T-helper 1 cell treated with Interleukin-12 subunit alpha and Interleukin-12 subunit beta and Interleukin-4 antibody, amounts not matched to agents 30 ng/mL and 1 ng/mL, for 36 hours (primary cell): ENCODE measurements at regions not wholly inside any gene's neighbourhood (a gene's known extent, or its start where the extent isn't known, plus 50 kb on each side); places are given as distances from the start of the nearest gene placed in this dataset.

Experiments used
- intact Hi-C: fragments of 100-400 bp; cut with micrococcal nuclease; formaldehyde crosslinking; loops from one replicate; pipeline ENCODE4 v1.15.1; 2024

GRCh38 chr6:143595251-143596036, 82.3 kb upstream of the PHACTR2 start:
- intact Hi-C loops = loop anchor here (5.0 kb wide), 1 partner anchor 247 kb away; the partner anchor contains the start of gene LTV1

- intact Hi-C loops = loop anchor here (5.0 kb wide), 1 partner anchor 248 kb away; the partner anchor contains the start of gene LTV1
Measured at GRCh38 chr6:143594647-143595046, 83.1 kb upstream of the PHACTR2 start.

DNA sequence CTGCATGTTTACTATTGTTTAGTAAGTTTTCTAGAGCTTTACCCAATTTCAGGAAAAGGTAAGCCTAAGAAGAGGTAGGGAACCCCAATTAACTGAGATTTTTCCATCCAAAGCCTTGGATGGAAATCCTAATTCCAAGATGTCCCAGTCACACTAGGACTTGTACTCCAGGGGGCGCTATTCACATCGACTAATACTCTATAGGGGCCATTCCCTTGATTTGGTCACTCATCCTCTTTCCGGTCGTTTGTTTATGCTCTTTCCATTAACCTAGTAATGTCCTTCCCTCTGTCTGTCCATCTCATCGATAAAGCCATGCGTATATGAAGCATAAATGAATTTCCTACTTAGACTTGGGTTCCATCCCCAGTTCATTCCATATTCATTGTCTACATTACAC, 80.8 kb upstream of the FUCA2 start:
- intact Hi-C loops = no loop called here

DNA sequence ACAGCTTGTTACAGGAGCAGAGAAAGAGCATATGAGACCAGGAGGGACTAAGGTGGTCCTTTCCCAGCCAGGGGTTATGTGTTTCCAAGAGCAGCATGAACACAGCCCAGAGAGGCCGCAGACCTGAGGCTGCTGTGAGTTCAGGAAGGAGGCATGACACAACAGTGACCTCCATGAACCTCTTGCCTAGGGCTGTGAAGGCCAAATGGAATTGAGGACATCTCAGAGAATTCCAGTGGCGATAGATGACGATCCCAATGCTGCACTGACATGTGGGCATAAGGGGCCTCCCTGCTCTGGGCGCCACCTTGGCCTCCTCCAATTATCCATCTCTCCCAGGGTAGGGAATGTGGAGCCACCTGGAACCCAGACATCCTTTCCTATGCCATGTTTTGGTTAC, 79.9 kb upstream of the FUCA2 start:
- intact Hi-C loops = no loop called here

DNA sequence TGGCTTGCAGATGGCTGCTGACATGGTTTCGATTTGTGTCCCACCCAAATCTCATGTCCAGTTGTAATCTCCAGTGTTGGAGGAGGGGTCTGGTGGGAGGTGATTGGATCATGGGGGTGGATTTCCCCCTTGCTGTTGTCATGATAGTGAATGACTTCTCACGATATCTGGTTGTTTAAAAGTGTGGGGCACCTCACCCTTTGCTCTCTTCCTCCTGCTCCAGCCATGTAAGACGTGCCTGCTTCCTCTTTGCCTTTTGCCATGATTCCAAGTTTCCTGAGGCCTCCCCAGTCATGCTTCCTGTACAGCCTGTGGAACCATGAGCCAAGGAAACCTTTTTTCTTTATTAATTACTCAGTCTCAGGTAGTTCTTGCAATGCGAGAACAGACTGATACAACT, 77.6 kb upstream of the FUCA2 start:
- intact Hi-C loops = no loop called here

DNA sequence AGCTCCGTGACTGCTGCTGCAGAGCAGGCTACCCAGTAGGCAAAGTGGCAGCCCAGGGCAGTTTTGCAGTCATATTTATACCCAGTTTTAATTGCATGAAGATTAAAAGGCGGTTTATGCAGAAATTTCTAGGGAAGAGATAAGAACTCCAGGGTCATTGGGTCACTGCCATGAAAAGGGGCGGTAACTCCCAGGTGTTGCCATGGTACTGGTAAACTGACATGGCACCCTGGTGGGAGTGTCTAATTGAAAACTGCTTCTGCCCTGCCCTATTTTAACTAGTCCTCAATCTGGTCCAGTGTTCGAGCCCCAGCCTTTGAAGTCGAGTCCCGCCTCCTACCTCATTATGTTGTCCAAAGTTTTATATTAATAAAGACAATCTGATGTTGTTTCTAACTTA, 75.0 kb upstream of the FUCA2 start:
- intact Hi-C loops = no loop called here

GRCh38 chr6:143585716-143586115, 74.2 kb upstream of the FUCA2 start:
- intact Hi-C loops = no loop called here

DNA sequence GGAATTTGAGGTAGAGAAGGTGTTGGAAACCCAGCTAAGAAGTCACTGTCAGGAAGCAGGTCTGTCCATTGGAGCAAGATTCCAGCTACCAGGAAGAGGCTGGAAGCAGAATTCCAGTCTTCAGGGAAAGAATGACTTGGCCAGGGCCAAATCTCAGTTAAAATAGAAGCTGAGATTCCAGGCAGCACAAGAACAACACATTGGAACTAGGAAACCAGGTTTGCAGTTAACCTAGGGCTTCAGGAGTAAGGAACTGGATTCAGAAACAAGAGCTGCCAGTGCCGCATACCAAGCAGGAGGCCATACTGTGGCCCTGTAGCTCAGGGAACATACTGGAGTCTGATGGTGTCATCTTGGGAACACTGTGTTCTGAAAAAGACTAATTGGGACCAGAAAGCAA, 73.7 kb upstream of the FUCA2 start:
- intact Hi-C loops = no loop called here

DNA sequence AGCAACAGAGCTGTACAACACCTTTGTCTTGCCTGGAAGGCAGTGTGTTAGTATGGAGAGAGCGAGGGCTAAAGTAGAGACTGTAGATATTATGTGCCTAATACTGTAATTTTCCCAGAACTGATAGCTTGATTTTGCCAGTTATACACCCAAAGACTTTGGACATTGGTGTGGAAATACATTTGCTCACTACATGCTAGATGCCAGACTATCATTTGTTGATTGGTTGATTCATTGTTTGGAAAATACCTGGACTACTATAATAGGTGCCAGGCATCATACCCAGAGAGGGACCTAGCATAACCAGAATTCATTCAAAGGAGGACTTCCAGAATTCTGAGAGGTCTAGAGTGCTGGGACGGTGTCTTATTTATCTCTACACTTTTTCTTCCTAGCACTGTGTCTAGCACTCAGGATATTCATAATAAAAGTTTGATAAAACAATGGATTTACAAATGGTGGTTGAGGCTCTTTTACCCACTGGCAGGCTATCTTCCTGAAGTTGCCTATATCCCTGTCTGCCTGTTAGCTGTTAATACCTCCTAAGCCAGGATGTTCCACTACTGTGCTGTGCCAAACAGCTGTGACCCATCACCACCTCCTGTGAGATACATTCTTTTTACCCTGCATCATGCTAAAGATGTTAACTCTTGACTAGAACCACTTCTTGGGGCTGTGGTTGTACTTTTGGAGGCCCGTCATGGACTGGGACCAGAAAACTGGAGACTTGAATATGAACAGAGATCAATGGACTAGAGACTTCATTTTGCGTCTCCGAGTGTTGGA, 72.2 kb upstream of the FUCA2 start:
- intact Hi-C loops = no loop called here

DNA sequence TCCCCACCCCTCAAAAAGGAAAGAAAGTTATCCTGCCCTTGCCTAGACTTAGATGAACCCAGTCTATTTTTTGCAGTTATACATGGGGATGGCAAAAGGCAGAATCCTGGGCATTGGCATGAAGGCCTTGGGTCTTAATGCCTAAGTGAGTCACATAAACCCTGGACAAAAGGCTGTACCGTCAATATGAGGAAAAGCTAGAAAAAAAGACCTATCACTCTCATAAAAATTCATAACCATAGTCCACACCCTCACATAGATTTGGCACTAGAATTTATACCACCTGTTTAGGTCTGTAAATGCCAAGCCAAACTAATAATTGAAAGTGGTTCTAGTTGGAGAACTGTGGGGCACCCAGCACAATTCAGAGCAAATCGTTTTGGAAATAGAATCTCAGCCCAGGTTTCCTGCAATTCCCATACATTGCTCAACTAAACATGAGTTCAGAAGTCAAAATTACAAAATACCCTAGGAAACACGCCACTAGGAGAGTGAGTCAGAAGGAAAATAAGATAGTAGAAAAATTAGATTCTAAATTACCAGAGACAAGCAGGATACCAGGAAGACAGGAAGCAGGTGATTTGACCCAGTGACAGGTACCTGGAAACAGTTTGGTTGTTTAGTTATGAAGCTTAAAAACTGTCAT, 70.4 kb upstream of the FUCA2 start:
- intact Hi-C loops = no loop called here

DNA sequence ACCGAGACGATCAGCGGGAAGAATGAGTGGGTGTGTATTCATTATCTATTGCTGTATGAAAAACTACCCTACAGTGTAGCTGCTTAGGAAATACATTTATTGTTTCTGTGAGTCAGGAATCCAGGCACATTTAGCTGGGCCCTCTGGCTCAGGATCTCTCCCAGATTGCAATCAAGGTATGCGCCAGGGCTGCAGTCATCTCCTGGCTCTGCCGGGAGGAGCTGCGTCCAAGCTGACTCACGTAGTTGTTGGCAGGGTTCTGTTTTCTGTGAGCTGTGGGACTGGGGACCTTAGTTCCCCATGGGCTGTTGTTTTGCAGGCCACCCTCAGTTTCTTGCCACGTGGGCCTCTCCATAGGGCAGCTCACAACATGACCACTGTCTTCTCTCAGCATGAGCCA, 68.2 kb upstream of the FUCA2 start:
- intact Hi-C loops = loop anchor here (5.0 kb wide), 2 partner anchors 153 to 903 kb away; no protein-coding TSS in a partner anchor

DNA sequence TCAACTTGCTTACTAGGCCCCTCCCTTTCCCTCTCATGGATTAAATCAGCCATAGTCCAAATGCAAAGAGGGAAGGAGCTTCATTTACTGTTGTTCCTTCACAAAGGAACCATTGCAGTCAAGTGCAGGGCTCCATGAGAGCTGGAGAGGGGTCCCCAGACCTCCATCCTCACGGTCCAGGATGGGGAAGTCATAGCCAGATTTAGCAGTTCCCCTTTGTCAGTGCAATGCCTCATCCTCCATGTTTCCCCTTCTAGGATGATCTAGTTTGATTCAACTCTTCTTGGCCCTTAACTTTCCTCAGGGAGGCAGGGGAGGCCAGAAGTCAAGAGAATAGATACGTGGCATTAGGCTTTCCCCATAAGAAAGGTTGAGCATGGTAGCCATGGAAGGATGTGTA, 66.5 kb upstream of the FUCA2 start:
- intact Hi-C loops = loop anchor here (5.0 kb wide), 2 partner anchors 154 to 904 kb away; no protein-coding TSS in a partner anchor

GRCh38 chr6:143575901-143576426, 64.4 kb upstream of the FUCA2 start:
- intact Hi-C loops = loop anchor here (1.0 to 5.0 kb wide), 12 partner anchors 39 to 1101 kb away; partner anchors contain the start of gene SF3B5

GRCh38 chr6:143575440-143575839, 63.9 kb upstream of the FUCA2 start:
- intact Hi-C loops = loop anchor here (1.0 to 5.0 kb wide), 12 partner anchors 39 to 1101 kb away; partner anchors contain the start of gene SF3B5

- intact Hi-C loops = no loop called here
Measured at GRCh38 chr6:143570147-143570853, 58.8 kb upstream of the FUCA2 start.

DNA sequence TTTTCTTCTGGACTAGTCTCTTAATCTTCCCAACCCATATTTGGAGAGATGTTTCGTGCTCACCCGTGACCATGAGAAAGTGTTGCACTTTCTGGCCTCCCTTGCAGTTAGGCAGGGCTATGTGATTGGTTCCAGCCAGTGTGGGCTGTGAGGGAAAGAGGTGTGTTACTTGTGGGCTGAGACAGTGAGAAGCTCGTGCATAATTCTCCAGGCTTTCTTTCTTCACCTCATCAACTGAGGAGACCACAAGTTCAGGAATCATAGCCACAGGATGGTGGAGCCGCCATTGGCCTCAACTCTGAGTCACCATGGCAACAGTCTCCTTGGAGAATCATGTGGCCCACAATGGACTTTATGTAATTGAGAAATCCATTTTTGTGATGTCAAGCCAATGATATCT, 57.5 kb upstream of the FUCA2 start:
- intact Hi-C loops = no loop called here

DNA sequence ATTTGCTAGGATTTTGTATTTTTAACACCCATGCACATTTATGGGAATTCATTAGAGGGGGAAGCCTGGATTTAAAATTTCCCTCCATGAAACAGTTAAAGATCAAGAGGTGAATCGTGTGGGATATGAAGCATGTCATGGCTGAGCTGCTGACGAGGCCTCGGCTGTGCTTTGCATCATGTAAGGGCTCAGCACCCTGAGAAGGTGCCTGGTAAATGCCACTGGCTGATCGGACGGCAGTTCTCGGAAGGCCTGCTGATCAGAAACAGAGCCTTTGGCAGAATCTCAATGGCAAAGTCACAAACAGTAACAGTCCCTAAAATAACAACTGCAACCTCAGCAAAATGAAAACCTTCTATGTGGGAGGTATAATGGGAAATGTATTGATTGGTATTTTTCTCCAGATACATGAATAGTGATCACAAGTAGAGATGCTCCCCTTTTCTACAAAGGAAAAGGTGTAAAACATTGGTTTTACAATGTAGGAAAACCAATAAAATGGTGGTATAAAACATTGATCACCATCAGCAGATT, 53.0 kb upstream of the FUCA2 start:
- intact Hi-C loops = no loop called here

DNA sequence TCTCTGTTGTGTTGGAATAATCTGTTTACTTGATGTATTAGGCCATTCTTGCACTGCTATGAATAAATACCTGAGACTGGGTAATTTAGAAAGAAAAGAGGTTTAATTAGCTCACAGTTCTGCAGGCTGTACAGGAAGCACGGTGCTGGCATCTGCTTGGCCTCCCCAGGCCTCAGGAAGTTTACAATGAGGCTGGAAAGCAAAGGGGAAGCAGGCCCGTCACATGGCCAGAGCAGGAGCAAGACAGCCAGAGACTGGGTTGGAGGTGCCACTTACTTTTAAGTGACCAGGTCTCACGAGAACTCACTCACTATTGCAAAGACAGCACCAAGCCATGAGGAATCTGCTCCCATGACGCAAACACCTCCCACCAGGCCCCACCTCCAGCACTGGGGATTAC, 50.6 kb upstream of the FUCA2 start:
- intact Hi-C loops = no loop called here
